GM12878 (cell line): ENCODE measurements at regions not wholly inside any gene's neighbourhood (a gene's known extent, or its start where the extent isn't known, plus 50 kb on each side); places are given as distances from the start of the nearest gene placed in this dataset.
"Not testable (repeated sequence)": the region's sequence is repeated elsewhere in the genome, so short reads cannot be mapped to it uniquely, and the experiment has no call there.

Source experiments
- ATAC-seq: fragments of 200-7000 bp; cut with Tn5 transposase; 3 replicates; pipeline ENCODE4 v1.9.1; 2020; ENCODE audit warnings: mild to moderate bottlenecking, moderate library complexity
- BruUV-seq: library from RNA; stranded (reverse); fragments of 400-500 nt; replicated peaks from 2 replicates; lab custom pipeline; 2021; lab: Mats Ljungman, UMichigan
- CTCF ChIA-PET: fragments of 300-600 bp; sonication (Branson Sonifier 250); formaldehyde crosslinking; extraction: SDS; loops from one replicate; lab custom pipeline; 2021; ENCODE audit warnings: inconsistent platforms; lab: Yijun Ruan, JAX
- POLR2A ChIA-PET: fragments of 350-600 bp; formaldehyde crosslinking; extraction: SDS; loops from one replicate; lab custom pipeline; 2021; ENCODE audit warnings: inconsistent platforms; lab: Charles Lee
- RAD21 ChIA-PET: fragments of 300-600 bp; sonication (Branson Sonifier 250); formaldehyde crosslinking; loops from one replicate; lab custom pipeline; 2023; ENCODE audit warnings: antibody characterized with exemption; ENCODE audit not compliant: unreplicated experiment; lab: Charles Lee
- SMC1A ChIA-PET: fragments of 300-600 bp; sonication (Branson Sonifier 250); formaldehyde crosslinking; loops from one replicate; lab custom pipeline; 2023; ENCODE audit not compliant: unreplicated experiment, uncharacterized antibody; lab: Charles Lee
- DNase-seq: peaks from one replicate; pipeline ENCODE4 v3.0.0-alpha.2; 2011; ENCODE audit warnings: low read depth, low spot score
- FAIRE-seq: peaks from 3 replicates; lab custom pipeline; 2011; peaks lifted over from hg19 to GRCh38; lab: Jason Lieb, UNC
- H2AFZ ChIP-seq: 2 replicates; pipeline ENCODE4 v1.6.0; 2011; ENCODE audit warnings: low read depth, low read length, control low read depth; ENCODE audit not compliant: control insufficient read depth
- H3K27ac ChIP-seq: 2 replicates; pipeline ENCODE4 v1.5.1; 2011; ENCODE audit warnings: control low read depth; ENCODE audit not compliant: control insufficient read depth, insufficient read depth
- H3K27me3 ChIP-seq, 2 experiments: replicated peaks in 1 of 2; 2 replicates each; pipeline versions ENCODE4 v1.6.0 to v1.6.1; 2011; ENCODE audit warnings: low read length in 1 of 2; ENCODE audit not compliant: control insufficient read depth in 2 of 2, insufficient read depth in 2 of 2
- H3K36me3 ChIP-seq, 2 experiments: 2 replicates each; pipeline ENCODE4 v1.5.1; 2011; ENCODE audit warnings: low read length in 1 of 2; ENCODE audit not compliant: control insufficient read depth in 2 of 2, insufficient read depth in 2 of 2
- H3K4me1 ChIP-seq: 2 replicates; pipeline ENCODE4 v1.6.1; 2011; ENCODE audit warnings: mild to moderate bottlenecking, low read length, moderate library complexity, mixed read lengths; ENCODE audit not compliant: control insufficient read depth, insufficient read depth
- H3K4me2 ChIP-seq: 2 replicates; pipeline ENCODE4 v1.6.0; 2011; ENCODE audit warnings: control low read depth; ENCODE audit not compliant: control insufficient read depth, insufficient read depth
- H3K4me3 ChIP-seq: fragments of 200-600 bp; sonication (generic); 2 replicates; pipeline ENCODE4 v1.5.1; 2016
- H3K79me2 ChIP-seq: 2 replicates; pipeline ENCODE4 v1.6.0; 2011; ENCODE audit warnings: low read length; ENCODE audit not compliant: control insufficient read depth, insufficient read depth
- H3K9ac ChIP-seq: 2 replicates; pipeline ENCODE4 v1.8.0; 2011; ENCODE audit warnings: low read length, control low read depth, mixed read lengths; ENCODE audit not compliant: control insufficient read depth, insufficient read depth
- H3K9me3 ChIP-seq: replicated peaks from 3 replicates; pipeline ENCODE4 v1.5.1; 2011; ENCODE audit warnings: mild to moderate bottlenecking, low read length; ENCODE audit not compliant: control insufficient read depth, insufficient read depth
- H4K20me1 ChIP-seq: 2 replicates; pipeline ENCODE4 v1.6.0; 2011; ENCODE audit not compliant: control insufficient read depth, insufficient read depth
- NR2C1 ChIP-seq: fragments of 450-650 bp; IDR thresholded peaks from 2 replicates; pipeline ENCODE4 v1.6.1; 2017; ENCODE audit warnings: antibody characterized with exemption, mild to moderate bottlenecking, moderate library complexity
- WGBS: methylation state at CpG from one replicate; pipeline ENCODE4 v1.1.6; 2016; ENCODE audit warnings: low lambda C conversion rate; ENCODE audit not compliant: insufficient replicate concordance, insufficient coverage; ENCODE audit errors: missing lambda C conversion rate; 5-methylcytosine and 5-hydroxymethylcytosine counted together
- in situ Hi-C: fragments of 300-500 bp; cut with MboI; formaldehyde crosslinking; loops from 9 replicates; pipeline ENCODE4 v1.14.3; 2018; ENCODE audit warnings: mixed read lengths
- intact Hi-C: fragments of 100-400 bp; cut with micrococcal nuclease; formaldehyde crosslinking; loops from one replicate; pipeline ENCODE4 v1.14.2; 2022; ENCODE audit not compliant: unreplicated experiment

- BruUV-seq: not testable (repeated sequence)
- in situ Hi-C loops: loop anchor here (25.0 kb wide), 1 partner anchor 669 kb away; no protein-coding TSS in a partner anchor
These were observed 150.3 kb upstream of the C1QTNF3 start for GRCh38 chr5:34193297-34193696.

GRCh38 chr5:34193804-34194203 lies 150.8 kb upstream of the C1QTNF3 start:
- RAD21 ChIA-PET, H2AFZ ChIP-seq, H3K4me3 ChIP-seq, H4K20me1 ChIP-seq, intact Hi-C loops, H3K9me3 ChIP-seq, H3K79me2 ChIP-seq, FAIRE-seq, DNase-seq, H3K4me2 ChIP-seq, H3K27ac ChIP-seq, H3K9ac ChIP-seq, H3K36me3 ChIP-seq, H3K27me3 ChIP-seq, POLR2A ChIA-PET, ATAC-seq, H3K4me1 ChIP-seq: not testable (repeated sequence)
- SMC1A ChIA-PET: interaction anchor here (1.0 kb wide), 1 partner anchor 386 kb away, joined by 3 read pairs; no protein-coding TSS in a partner anchor
- 67% methylated on average over 3 of the region's 3 CpGs for WGBS
- in situ Hi-C loops: loop anchor here (25.0 kb wide), 1 partner anchor 668 kb away; no protein-coding TSS in a partner anchor
- CTCF ChIA-PET: interaction anchor here (2.0 kb wide), 1 partner anchor 196 kb away, joined by 5 read pairs; no protein-coding TSS in a partner anchor
- BruUV-seq: TSS peak; percentile 54
- 0 out of 2 replicates have a peak, but pooled peaks have one; percentile 4 for TF ChIP-seq NR2C1

More at GRCh38 chr5:34193297-34193696, 150.3 kb upstream of the C1QTNF3 start:
- intact Hi-C loops, H2AFZ ChIP-seq, ATAC-seq, FAIRE-seq, H3K9ac ChIP-seq, H3K4me1 ChIP-seq, H3K27me3 ChIP-seq, H3K9me3 ChIP-seq, POLR2A ChIA-PET, DNase-seq, H3K4me3 ChIP-seq, H3K27ac ChIP-seq, H3K79me2 ChIP-seq, RAD21 ChIA-PET, H3K36me3 ChIP-seq, H3K4me2 ChIP-seq, H4K20me1 ChIP-seq: not testable (repeated sequence)
- SMC1A ChIA-PET: interaction anchor here (1.0 kb wide), 1 partner anchor 386 kb away, joined by 3 read pairs; no protein-coding TSS in a partner anchor
- WGBS: 93% methylated on average over 7 of the region's 7 CpGs
- CTCF ChIA-PET: interaction anchor here (2.0 kb wide), 1 partner anchor 196 kb away, joined by 5 read pairs; no protein-coding TSS in a partner anchor

GRCh38 chr5:34196091-34196490 lies 153.1 kb upstream of the C1QTNF3 start:
- H3K36me3 ChIP-seq, intact Hi-C loops, H3K9ac ChIP-seq, DNase-seq, POLR2A ChIA-PET, H3K27me3 ChIP-seq, SMC1A ChIA-PET, H4K20me1 ChIP-seq, FAIRE-seq, H3K4me1 ChIP-seq, H3K4me3 ChIP-seq, RAD21 ChIA-PET, BruUV-seq, H3K79me2 ChIP-seq, H3K9me3 ChIP-seq, CTCF ChIA-PET, H2AFZ ChIP-seq, H3K4me2 ChIP-seq, H3K27ac ChIP-seq, ATAC-seq: not testable (repeated sequence)
- in situ Hi-C loops: loop anchor here (25.0 kb wide), 1 partner anchor 666 kb away; no protein-coding TSS in a partner anchor
- 96% methylated on average over 7 of the region's 7 CpGs for WGBS
